Activated CD8-positive, alpha-beta memory T cell treated with anti-CD3 and anti-CD28 coated beads for 24 hours (primary cell): ENCODE measurements at regions not wholly inside any gene's neighbourhood (a gene's known extent, or its start where the extent isn't known, plus 50 kb on each side); places are given as distances from the start of the nearest gene placed in this dataset.

Experiments
- DNase-seq: peaks from one replicate; pipeline ENCODE4 v3.0.0-alpha.2; 2020

DNA sequence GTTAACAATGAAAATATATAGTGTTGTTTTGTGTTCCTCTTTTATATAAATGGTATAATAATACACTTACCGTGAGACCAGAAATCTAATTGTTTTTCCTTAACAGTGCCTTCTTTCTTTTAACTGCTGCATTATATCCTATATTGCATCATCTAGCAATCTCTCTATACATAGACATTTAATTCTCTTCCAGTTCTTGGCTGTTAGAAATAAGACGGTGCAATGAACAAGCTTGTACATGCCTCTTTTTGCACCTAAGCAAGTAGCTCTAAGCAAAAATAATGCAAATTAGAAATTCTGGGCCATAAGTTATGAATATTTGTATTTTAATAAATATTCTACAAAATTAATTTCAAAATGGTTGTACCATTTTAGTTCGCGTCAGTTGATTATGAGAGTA lies 55.9 kb upstream of the AHR start:
- no peak for DNase-seq

DNA sequence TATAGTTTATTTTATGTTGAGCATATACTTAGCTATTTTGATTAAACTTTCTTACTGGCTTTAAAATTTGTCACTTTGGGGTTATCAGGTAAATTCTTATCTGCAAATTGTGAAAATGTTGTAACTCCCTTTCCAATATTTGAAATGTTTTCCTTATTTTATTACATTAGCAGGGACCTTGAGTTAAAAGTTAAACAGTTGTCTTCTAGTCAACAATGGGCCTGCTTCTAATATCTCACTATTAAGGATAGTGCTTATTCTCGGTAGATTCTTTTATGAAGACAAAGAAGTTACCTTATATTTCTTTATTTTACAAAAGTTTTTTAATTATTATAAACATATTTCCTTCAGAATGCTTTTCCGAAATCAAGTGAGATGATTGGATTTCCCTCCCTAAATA lies 53.7 kb upstream of the AHR start:
- no peak for DNase-seq

GRCh38 chr7:17247357-17247756 lies 51.1 kb upstream of the AHR start:
- no peak for DNase-seq

DNA sequence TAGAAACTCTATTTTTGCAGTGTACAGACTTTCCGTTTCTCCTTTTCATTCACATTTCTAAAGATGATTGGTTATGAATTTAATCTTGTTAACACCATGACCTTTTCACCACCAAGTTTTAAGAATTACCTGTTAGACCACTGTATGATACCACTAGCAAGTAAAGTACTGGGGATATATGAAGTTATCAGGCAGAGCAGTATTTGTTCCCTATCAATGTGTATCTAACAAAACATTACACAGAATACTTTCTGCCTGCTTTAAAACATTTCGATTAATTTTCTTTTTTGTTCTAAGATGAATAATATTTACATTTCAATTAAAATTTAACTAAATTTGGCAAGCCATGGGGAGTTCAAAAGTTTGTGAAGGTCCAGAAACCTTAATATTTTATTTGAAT lies 49.9 kb upstream of the AHR start:
- DNase-seq = no peak
